GM21360 (cell line): ENCODE measurements at regions not wholly inside any gene's neighbourhood (a gene's known extent, or its start where the extent isn't known, plus 50 kb on each side); places are given as distances from the start of the nearest gene placed in this dataset.
A peak's percentile ranks its signal among the peaks of the same experiment; 100 is the strongest.

Source experiments
- ATAC-seq: cut with Tn5 transposase; IDR thresholded peaks from one replicate; pipeline ENCODE4 v1.9.1; 2021; ENCODE audit warnings: mild to moderate bottlenecking, moderate library complexity; ENCODE audit not compliant: unreplicated experiment

- no peak for ATAC-seq
Observed at GRCh38 chr1:185646202-185646683, 87.9 kb upstream of the HMCN1 start.

GRCh38 chr1:185645686-185646085 lies 88.5 kb upstream of the HMCN1 start:
- ATAC-seq = no peak

GRCh38 chr1:185645162-185645640 lies 89.0 kb upstream of the HMCN1 start:
- no peak for ATAC-seq

- ATAC-seq = no peak
Observed at GRCh38 chr1:185644531-185644930, 89.7 kb upstream of the HMCN1 start.

GRCh38 chr1:185636848-185637247 lies 97.3 kb upstream of the HMCN1 start:
- ATAC-seq = peak; percentile 100

GRCh38 chr1:185634704-185635103 lies 99.5 kb upstream of the HMCN1 start:
- no peak for ATAC-seq

GRCh38 chr1:185632659-185633423 lies 101.3 kb upstream of the HMCN1 start:
- ATAC-seq = no peak

- ATAC-seq = no peak
Observed at GRCh38 chr1:185631843-185632242, 102.3 kb upstream of the HMCN1 start.

GRCh38 chr1:185627761-185628501 lies 106.3 kb upstream of the HMCN1 start:
- no peak for ATAC-seq

GRCh38 chr1:185627171-185627570 lies 107.0 kb upstream of the HMCN1 start:
- ATAC-seq = no peak

- ATAC-seq = no peak
Observed at GRCh38 chr1:185626344-185626743, 107.8 kb upstream of the HMCN1 start.

GRCh38 chr1:185610954-185611353 lies 123.2 kb upstream of the HMCN1 start:
- no peak for ATAC-seq

GRCh38 chr1:185608177-185608576 lies 126.0 kb upstream of the HMCN1 start:
- ATAC-seq = peak; percentile 69

- peak; percentile 41 for ATAC-seq
Observed at GRCh38 chr1:185603158-185603557, 131.0 kb upstream of the HMCN1 start.

- ATAC-seq = peak; percentile 46
Observed at GRCh38 chr1:185601189-185601588, 133.0 kb upstream of the HMCN1 start.

- ATAC-seq = no peak
Observed at GRCh38 chr1:185600641-185601040, 133.6 kb upstream of the HMCN1 start.

GRCh38 chr1:185598332-185598731 lies 135.9 kb upstream of the HMCN1 start:
- ATAC-seq = no peak

- peak; percentile 81 for ATAC-seq
Observed at GRCh38 chr1:185595835-185596667, 138.1 kb upstream of the HMCN1 start.

- no peak for ATAC-seq
Observed at GRCh38 chr1:185594786-185595410, 139.3 kb upstream of the HMCN1 start.

GRCh38 chr1:185593271-185593670 lies 140.9 kb upstream of the HMCN1 start:
- no peak for ATAC-seq

GRCh38 chr1:185585770-185586169 lies 148.4 kb upstream of the HMCN1 start:
- ATAC-seq = no peak
